GM12864 (cell line): ENCODE measurements at regions not wholly inside any gene's neighbourhood (a gene's known extent, or its start where the extent isn't known, plus 50 kb on each side); places are given as distances from the start of the nearest gene placed in this dataset.

Source experiments
- DNase-seq: peaks from one replicate; pipeline ENCODE4 v3.0.0-alpha.2; 2011; ENCODE audit warnings: low read depth
- H3K4me3 ChIP-seq: 2 replicates; pipeline ENCODE4 v1.5.1; 2011; ENCODE audit warnings: mild to moderate bottlenecking, low read depth, low read length, control low read depth
- TF ChIP-seq, protein P1 (sequence below): IDR thresholded peaks from 2 replicates; pipeline ENCODE4 v1.5.1; 2011; ENCODE audit warnings: low read depth, mild to moderate bottlenecking, moderate library complexity, low read length, control low read depth, inconsistent platforms; ENCODE audit errors: missing control alignments

DNA sequence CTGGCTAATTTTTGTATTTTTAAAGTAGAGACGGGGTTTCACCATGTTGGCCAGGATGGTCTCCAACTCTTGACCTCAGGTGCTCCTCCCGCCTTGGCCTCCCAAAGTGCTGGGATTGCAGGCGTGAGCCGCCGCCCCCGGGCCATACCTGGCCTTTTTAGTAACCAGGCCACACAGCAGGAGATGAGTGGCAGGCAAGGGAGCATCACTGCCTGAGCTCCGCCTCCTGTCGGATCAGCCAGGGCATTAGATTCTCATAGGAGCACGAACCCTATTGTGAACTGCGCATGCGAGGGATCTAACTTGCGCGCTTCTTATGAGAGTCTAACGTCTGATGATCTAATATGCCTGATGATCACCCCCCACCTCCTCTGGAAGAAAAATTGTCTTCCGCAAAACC is 308.7 kb upstream of the PRMT6 start:
- no peak for DNase-seq
- no peak overlapping the region for H3K4me3 ChIP-seq
- TF ChIP-seq, protein P1, sequence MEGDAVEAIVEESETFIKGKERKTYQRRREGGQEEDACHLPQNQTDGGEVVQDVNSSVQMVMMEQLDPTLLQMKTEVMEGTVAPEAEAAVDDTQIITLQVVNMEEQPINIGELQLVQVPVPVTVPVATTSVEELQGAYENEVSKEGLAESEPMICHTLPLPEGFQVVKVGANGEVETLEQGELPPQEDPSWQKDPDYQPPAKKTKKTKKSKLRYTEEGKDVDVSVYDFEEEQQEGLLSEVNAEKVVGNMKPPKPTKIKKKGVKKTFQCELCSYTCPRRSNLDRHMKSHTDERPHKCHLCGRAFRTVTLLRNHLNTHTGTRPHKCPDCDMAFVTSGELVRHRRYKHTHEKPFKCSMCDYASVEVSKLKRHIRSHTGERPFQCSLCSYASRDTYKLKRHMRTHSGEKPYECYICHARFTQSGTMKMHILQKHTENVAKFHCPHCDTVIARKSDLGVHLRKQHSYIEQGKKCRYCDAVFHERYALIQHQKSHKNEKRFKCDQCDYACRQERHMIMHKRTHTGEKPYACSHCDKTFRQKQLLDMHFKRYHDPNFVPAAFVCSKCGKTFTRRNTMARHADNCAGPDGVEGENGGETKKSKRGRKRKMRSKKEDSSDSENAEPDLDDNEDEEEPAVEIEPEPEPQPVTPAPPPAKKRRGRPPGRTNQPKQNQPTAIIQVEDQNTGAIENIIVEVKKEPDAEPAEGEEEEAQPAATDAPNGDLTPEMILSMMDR: no peak

DNA sequence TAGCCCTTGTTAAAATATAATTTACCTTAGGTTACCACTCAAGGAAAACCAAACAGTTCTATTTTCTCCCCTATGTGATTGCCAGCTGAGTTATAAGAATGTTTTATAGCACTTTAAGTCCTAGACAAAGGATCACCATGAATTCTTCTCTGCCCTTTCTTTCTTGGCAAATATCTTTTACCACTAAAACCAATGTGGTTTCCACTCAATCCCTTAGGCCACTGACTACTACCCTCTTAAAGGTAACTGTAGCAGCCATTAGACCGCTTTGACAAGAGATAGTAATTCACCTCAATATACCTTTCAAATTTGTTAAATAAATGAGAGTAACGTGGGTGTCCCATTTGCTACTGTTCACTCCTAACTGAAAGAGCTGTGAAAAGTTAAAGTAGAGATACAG is 307.9 kb upstream of the PRMT6 start:
- TF ChIP-seq, protein P1: no peak
- no peak for DNase-seq
- no peak overlapping the region for H3K4me3 ChIP-seq

DNA sequence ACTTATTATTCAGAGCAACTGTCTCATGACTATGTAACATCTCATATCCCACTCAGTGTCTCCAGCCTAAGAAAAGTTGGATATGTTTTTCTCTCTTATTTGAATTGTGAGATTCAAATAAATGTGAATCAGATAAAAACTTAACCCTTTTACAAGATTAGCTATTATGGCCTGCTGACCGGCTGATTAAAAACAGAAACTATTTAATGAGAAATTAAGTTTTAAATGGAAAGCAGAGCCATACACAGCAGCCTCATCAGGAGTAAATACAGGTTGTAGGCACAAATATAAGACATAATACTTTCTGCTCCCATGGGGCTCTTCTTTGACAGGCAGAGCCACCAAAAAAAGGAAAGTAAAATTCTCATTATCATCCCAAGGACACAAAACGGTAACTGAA is 307.0 kb upstream of the PRMT6 start:
- H3K4me3 ChIP-seq: no peak overlapping the region
- DNase-seq: no peak
- TF ChIP-seq, protein P1: no peak

DNA sequence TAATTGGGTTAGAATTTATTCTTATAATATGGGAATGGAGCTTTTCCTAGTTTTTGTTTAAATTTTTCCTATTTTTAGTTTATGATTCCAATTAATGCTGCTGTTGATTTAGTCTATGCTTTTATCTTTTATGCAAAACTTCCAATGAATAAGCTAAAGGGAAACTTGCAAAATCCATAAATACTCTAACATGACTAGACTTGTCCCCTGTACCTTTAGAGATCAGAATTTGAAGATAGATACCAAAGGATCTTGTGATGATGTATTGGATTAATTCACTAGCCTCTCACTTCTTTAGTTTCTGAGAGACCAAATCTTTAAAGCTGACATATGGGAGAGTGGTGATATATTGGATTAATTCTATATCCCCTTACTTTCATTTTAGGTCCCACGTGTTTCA is 306.6 kb upstream of the PRMT6 start:
- no peak for DNase-seq
- no peak overlapping the region for H3K4me3 ChIP-seq
- TF ChIP-seq, protein P1: no peak

DNA sequence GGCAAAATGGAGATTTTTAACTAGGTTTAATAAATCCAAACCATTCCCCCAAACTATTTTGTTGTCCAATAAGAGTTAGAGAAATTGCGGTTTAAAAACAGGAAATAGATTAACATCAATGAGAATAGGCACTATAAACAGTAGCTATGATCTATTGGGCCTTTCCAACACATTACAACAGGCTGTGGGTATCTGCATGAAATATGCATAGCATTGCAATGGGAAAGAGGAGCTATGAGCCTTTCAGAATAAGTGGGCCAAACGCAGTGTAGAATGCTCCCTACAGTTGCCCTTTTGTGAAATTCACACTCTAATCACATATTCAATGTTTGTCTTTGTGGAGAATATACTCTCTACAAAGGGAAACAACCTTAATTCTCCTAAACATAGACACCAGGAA is 305.5 kb upstream of the PRMT6 start:
- no peak overlapping the region for H3K4me3 ChIP-seq
- DNase-seq: no peak
- TF ChIP-seq, protein P1: no peak

DNA sequence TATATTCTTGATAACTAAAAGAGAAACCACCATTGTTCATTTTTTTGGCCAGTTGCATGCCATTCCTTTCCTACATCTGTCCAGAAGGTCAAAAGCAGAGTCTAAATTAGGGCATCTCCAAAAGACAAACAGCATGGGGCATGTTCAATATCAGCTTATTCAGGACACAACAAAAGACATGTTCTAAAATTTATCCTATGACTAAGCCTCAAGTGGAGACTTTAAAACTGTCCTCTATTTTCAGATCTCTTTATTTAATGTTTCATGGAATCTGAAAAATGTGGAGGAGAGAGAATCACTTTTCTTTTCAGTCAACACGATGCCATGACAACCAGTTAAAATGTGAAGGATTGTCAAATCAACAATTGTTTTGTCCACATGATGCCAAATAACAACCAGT is 303.4 kb upstream of the PRMT6 start:
- no peak for DNase-seq
- no peak overlapping the region for H3K4me3 ChIP-seq
- TF ChIP-seq, protein P1: no peak

DNA sequence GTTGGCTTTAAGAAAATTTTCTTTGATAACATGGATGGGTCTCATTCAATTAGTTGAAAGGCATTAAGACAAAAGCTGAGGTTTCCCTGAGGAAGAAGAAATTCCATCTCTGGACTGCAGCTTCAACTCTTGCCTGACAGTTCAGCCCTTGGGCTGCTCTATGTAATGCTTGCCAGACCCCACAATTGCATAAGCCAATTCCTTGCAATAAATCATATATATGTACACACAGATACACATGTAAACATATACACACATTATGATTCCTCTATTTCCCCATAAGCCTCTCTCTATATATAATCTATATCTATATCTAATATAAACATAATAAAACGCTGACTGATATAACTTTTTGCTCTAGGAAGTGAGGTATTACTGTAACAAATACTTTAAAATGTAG is 301.5 kb upstream of the PRMT6 start:
- no peak for DNase-seq
- TF ChIP-seq, protein P1: no peak
- no peak overlapping the region for H3K4me3 ChIP-seq
